HG03139 (cell line): ENCODE measurements at regions not wholly inside any gene's neighbourhood (a gene's known extent, or its start where the extent isn't known, plus 50 kb on each side); places are given as distances from the start of the nearest gene placed in this dataset.

ENCODE experiments used
- ATAC-seq: cut with Tn5 transposase; IDR thresholded peaks from one replicate; pipeline ENCODE4 v1.9.1; 2021; ENCODE audit not compliant: unreplicated experiment

GRCh38 chr13:59086147-59086546 lies 1077.6 kb downstream of the DIAPH3 start:
- ATAC-seq: no peak

DNA sequence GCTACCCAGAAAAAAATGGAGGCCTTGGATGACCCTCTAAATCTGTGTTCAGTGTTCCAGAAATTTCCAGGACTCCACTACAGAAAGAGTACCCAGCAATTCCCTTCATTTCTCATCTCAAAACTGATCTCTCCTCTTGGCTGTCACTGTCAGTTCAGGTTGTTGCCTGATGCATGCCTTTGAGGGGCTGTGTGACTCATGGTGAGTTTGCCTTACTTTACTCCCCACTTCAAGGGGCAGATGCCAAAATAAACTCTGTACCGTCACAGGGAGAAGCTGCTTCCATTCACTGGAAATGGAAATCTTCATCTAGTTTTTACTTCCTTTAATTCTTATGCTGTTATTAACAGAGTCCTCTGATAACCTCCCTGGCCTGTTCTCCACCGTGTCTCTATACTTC lies 1075.0 kb downstream of the DIAPH3 start:
- ATAC-seq: no peak

DNA sequence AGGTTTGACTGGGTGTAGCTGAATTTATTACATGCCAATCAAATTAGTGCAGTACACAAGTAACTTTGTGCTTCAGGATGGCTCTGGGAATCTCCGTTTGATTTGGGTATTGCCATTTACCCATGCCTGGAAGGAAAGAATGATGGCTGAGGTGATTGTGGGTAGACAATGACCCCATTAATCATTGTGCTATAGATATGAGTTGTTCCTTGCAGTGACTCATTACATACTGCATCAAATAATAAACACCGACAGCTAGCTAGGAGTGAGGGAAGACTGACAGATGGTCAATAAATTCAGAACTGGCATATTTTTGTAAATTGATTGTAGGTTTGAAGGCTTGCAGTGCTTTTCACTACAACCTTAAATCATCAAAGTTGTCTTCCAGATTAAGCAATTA lies 1069.5 kb downstream of the DIAPH3 start:
- no peak for ATAC-seq

- ATAC-seq: no peak
Observed at GRCh38 chr13:59099182-59099974, 1064.3 kb downstream of the DIAPH3 start.

GRCh38 chr13:59103004-59103768 lies 1060.5 kb downstream of the DIAPH3 start:
- ATAC-seq: no peak

DNA sequence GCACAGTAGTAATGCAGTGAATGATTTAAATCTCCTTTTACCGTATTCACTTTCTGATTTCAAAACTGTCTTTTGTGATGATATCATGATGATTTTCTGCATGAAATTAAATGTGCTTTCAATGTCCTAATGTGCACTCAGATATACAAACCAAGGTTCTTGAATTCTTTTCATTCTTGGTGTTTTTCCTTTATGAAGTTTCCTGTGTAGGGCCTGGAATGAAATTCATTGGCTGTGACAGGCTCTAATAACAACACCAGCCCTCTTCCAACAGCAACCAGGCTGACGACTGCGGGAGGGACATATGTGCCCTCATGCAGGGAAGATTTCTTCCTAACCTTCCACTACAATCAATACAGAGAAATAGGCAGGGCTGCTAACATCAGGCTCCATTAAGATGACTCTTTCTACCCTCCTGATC lies 1052.0 kb downstream of the DIAPH3 start:
- no peak for ATAC-seq

DNA sequence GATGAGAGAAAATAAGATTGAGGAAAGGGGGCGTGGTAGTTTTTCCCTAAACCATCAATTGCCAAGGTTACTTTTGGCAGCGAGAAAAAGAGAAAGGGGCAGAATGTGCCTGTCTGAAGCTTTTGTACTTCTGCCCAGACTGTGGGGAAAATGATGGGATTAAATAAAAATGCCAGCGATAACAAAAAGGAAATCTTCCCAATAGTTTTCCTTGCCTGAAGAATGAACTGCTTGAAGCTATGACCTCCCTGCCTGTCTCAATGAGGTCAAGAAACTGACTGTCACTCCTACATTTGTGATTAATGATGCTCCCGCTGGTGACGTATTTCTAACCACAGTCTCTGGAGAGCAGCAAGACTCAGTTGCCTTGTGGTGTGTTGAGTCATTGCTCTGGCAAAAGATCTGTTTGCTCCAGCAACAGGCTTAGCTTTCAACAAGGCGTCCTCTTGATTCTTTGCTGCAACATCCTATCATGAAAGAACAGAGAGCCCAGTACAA lies 1051.5 kb downstream of the DIAPH3 start:
- ATAC-seq: no peak

GRCh38 chr13:59119475-59119874 lies 1044.3 kb downstream of the DIAPH3 start:
- ATAC-seq: no peak

DNA sequence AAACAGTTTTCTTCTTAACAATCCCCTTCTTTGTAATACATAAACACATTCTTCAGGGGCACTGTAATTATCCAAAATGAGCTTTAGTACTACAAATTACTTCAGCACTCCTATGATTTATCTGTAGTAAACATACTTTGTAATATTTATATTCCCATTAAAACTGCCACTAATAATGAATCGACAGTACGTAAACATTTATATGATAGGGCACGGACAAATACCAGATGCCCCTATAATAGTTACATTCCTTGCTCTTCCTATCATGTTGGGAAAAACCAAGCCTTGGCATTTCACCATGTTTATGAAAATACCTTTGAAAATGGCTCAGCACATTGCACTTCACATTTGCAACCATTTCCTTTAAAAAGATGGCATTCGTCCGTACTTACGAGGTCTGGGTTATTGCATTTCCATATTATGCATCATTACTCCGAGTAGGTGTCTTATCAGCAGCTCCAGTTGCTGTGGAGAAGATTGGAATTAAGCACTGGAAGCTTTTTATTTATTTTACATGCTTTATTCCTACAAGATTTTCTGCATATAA lies 1043.4 kb downstream of the DIAPH3 start:
- no peak for ATAC-seq

- no peak for ATAC-seq
Observed at GRCh38 chr13:59121507-59121906, 1042.2 kb downstream of the DIAPH3 start.

- ATAC-seq: no peak
Observed at GRCh38 chr13:59126474-59126873, 1037.3 kb downstream of the DIAPH3 start.

GRCh38 chr13:59133903-59134302 lies 1029.8 kb downstream of the DIAPH3 start:
- no peak for ATAC-seq

DNA sequence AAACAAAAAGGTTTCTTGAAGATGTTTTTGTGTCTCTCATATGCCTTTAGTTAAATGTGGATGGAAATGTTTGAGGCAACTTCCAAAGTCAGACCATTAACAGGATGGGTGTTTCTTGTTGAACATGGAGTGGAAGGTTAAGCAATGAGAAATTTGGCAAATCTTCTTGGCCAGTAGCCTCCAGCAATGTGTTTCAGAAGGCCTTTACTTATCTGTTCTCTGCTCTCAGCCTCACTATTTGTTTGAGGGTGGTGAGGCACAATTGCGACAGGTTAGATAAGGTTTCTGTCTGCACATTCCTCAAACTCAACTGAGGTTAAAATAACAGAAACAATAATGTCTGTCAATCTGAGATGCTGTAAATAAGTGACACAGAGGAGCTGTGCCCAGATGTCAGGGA lies 1019.0 kb downstream of the DIAPH3 start:
- no peak for ATAC-seq

DNA sequence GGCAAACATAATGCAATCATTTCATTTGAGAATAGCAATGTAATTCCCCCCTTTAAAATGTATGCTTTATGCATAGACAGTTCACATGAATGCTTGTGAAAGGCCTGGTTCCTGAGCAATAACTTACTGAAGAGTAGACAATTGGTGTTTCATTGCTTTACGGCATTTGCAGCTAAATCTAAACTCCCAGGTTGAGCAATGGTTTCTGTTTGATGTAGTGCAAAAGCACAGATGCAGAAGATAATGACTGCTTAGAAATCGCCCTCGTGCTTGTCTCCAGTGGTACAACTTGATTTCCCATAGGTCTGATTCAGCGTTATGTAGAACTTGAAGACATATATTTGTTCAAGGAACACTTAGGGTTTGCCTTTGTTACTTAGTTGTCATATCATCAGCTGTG lies 1018.3 kb downstream of the DIAPH3 start:
- ATAC-seq: no peak

DNA sequence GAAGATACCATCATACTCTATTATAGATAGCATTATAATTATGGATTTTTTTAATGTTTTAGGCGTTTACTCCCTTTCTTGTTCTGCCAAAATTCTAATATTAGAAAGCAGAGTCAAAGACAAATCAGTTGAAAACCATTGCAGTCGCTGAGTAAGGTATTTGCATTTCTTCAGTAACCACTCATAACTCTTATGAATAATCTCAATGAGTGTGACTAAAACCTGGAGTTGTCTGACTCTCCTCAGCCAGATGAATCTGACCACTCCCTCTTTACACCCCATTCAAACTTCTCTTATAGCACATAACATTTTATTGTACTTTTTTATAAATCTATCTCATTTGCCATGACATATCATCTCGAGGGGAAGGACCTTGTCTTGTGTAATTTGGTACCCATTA lies 1006.5 kb downstream of the DIAPH3 start:
- ATAC-seq: no peak

DNA sequence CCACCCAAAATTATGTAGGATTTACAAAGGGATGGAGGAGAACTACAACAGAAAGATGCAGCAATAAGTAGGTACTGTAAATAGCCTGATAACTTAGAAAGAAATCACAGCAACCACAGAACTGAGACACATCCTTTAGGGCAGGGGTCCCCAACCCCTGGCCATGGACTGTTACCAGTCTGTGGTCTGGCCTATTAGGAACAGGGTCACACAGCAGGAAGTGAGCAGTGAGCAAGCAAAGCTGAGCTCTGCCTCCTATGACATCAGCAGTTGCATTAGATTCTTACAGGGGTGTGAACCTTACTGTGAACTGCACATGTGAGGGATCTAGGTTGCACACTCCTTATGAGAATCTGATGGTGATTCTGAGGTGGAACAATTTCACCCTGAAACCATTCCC lies 997.6 kb downstream of the DIAPH3 start:
- no peak for ATAC-seq

DNA sequence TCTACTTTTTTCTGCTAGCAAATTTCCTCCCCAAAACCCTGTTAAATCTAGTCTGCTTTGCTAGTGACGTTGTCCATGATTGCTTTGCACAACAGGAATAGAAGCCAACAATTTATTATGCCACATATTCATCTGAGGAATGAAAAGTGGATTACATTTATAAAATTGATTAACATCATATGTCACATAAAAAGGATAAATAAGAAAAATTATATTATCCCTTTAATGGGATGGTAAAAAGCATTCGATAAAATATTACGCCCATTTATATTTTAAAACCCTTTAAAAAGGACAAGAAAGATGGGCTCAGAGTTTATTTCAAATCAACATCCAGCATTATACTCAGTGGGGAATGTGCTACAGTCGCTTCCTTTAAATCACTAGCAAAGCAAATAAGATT lies 991.7 kb downstream of the DIAPH3 start:
- ATAC-seq: no peak

- no peak for ATAC-seq
Observed at GRCh38 chr13:59176775-59177174, 987.0 kb downstream of the DIAPH3 start.

GRCh38 chr13:59178344-59178743 lies 985.4 kb downstream of the DIAPH3 start:
- no peak for ATAC-seq

DNA sequence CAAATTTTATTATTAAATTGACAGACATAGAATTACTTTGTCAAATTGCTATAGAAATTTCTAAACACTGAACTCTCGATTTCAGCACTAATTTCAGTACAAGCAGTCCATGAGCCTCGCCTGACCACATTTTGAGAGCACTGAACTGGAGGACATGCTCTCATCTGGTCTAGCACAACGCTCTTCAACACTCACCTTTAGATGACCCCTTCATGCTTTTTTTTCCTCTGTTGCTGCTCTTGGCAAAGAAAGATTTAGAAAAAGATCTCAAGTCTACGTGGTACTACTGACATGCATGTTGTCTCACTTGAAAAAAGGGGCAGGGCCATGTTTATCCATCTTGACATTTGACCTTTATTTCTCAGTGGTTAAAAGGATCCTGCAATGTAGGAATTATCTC lies 981.5 kb downstream of the DIAPH3 start:
- ATAC-seq: no peak

DNA sequence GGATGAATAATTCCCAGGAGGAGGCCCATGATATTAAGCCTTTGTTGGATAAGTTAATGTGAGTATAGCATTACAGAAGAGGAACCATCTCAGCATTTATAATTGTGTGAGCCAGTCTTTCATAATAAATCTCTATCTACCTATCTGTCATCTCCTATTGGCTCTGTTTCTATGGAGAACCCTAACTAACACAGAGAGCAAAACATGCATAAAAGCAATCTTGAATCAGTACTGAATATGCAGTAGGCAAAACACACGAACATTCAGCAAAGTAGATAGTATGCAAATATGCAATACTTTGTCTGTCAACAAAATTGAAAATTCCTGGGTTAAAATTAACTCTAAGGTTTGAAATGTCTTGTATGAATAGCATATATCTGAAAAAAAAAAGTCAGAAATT lies 966.3 kb downstream of the DIAPH3 start:
- ATAC-seq: no peak

DNA sequence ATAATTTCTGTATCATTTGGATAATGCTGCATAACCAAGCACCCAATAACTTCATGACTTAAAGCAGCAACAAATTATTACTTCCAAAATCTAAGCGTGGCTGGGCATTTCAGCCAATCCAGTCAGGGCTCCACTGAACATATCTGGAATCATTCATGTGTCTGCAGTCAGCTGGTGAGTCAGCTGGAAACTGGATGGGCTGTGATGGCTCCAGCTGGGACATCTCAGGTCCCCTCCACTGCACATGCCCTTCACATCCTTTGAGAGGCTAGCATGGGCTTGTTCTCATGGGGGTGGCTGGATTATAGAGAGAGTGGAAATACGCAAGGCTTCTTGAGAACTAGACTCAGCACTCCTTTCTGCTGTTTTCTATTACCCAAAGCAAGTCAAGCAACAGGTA lies 961.9 kb downstream of the DIAPH3 start:
- ATAC-seq: no peak
